Neural progenitor cell (in vitro differentiated cells): ENCODE measurements at regions not wholly inside any gene's neighbourhood (a gene's known extent, or its start where the extent isn't known, plus 50 kb on each side); places are given as distances from the start of the nearest gene placed in this dataset.

Experiments
- DNase-seq: peaks from one replicate; pipeline ENCODE4 v3.0.0-alpha.2; 2016; ENCODE audit warnings: low spot score
- H2AFZ ChIP-seq: fragments of 200-600 bp; sonication (generic); replicated peaks from 2 replicates; pipeline ENCODE4 v1.6.1; 2016; ENCODE audit warnings: antibody characterized with exemption
- H3F3A ChIP-seq: fragments of 200-600 bp; sonication (generic); 2 replicates; pipeline ENCODE4 v1.6.1; 2016; ENCODE audit warnings: antibody characterized with exemption, low read depth
- H3K27ac ChIP-seq: fragments of 200-600 bp; sonication (generic); 2 replicates; pipeline ENCODE4 v1.5.1; 2016; ENCODE audit warnings: mild to moderate bottlenecking
- H3K27me3 ChIP-seq: fragments of 200-600 bp; sonication (generic); 2 replicates; pipeline ENCODE4 v1.6.1; 2016; ENCODE audit warnings: mild to moderate bottlenecking, moderate library complexity
- H3K36me3 ChIP-seq: fragments of 200-600 bp; sonication (generic); 2 replicates; pipeline ENCODE4 v1.5.1; 2016
- H3K4me1 ChIP-seq: fragments of 200-600 bp; sonication (generic); 2 replicates; pipeline ENCODE4 v1.6.1; 2016; ENCODE audit warnings: mixed run types
- H3K4me2 ChIP-seq: fragments of 200-600 bp; sonication (generic); 2 replicates; pipeline ENCODE4 v1.6.1; 2016
- H3K4me3 ChIP-seq: fragments of 200-600 bp; sonication (generic); 2 replicates; pipeline ENCODE4 v1.5.1; 2016
- H3K79me2 ChIP-seq: fragments of 200-600 bp; sonication (generic); 2 replicates; pipeline ENCODE4 v1.6.1; 2016; ENCODE audit warnings: low read depth
- H3K9ac ChIP-seq: fragments of 200-600 bp; sonication (generic); 2 replicates; pipeline ENCODE4 v1.6.1; 2016
- H3K9me3 ChIP-seq: fragments of 200-600 bp; sonication (generic); 2 replicates; pipeline ENCODE4 v1.5.1; 2016; ENCODE audit warnings: low read depth
- H4K20me1 ChIP-seq: fragments of 200-600 bp; sonication (generic); 2 replicates; pipeline ENCODE4 v1.6.1; 2016; ENCODE audit warnings: low read depth
- H3K27ac Mint-ChIP-seq: 3 replicates; pipeline ENCODE4 v1.8.0; 2021; ENCODE audit warnings: mixed read lengths
- H3K27me3 Mint-ChIP-seq: 2 replicates; pipeline ENCODE4 v1.8.0; 2022; ENCODE audit warnings: low read depth, mild to moderate bottlenecking, inconsistent platforms, moderate library complexity, mixed read lengths; ENCODE audit not compliant: insufficient read depth
- H3K36me3 Mint-ChIP-seq: 3 replicates; pipeline ENCODE4 v1.8.0; 2021; ENCODE audit warnings: mixed read lengths
- H3K4me1 Mint-ChIP-seq: 3 replicates; pipeline ENCODE4 v1.8.0; 2021; ENCODE audit warnings: mixed read lengths
- H3K4me3 Mint-ChIP-seq: 3 replicates; pipeline ENCODE4 v1.8.0; 2021; ENCODE audit warnings: mild to moderate bottlenecking, moderate library complexity, mixed read lengths
- H3K9me3 Mint-ChIP-seq: 3 replicates; pipeline ENCODE4 v1.8.0; 2020; ENCODE audit warnings: mixed read lengths
- CTCF ChIP-seq: fragments of 200-600 bp; sonication (generic); IDR thresholded peaks from 2 replicates; pipeline ENCODE4 v1.5.1; 2017; ENCODE audit warnings: antibody characterized with exemption, mild to moderate bottlenecking
- EZH2 ChIP-seq: fragments of 200-600 bp; sonication (generic); IDR thresholded peaks from 2 replicates; pipeline ENCODE4 v1.6.1; 2017; ENCODE audit warnings: antibody characterized with exemption, mild to moderate bottlenecking, moderate library complexity
- EZH2phosphoT487 ChIP-seq: fragments of 200-600 bp; sonication (generic); IDR thresholded peaks from 2 replicates; pipeline ENCODE4 v1.6.1; 2017; ENCODE audit warnings: antibody characterized with exemption

GRCh38 chr10:78392197-78392596 lies 358.5 kb downstream of the RPS24 start:
- Histone ChIP-seq H3K27ac (no peak overlapping the region), H2AFZ (no peak overlapping the region), H3K4me1 (peaks cover 5% of the 10 kb centered on the region), H3K4me2 (no peak overlapping the region), H3K9ac (no peak overlapping the region), H3K79me2 (no peaks in the 10 kb centered on the region), H3K36me3 (no peaks in the 10 kb centered on the region), H3K9me3 (no peaks in the 10 kb centered on the region), H3F3A (no peaks in the 10 kb centered on the region), H3K27me3 (no peaks in the 10 kb centered on the region), H3K4me3 (no peak overlapping the region), H4K20me1 (no peaks in the 10 kb centered on the region)
- H3K36me3 Mint-ChIP-seq, result no peaks in the 10 kb centered on the region
- H3K27ac Mint-ChIP-seq, result no peak overlapping the region
- TF ChIP-seq EZH2phosphoT487, result no peak
- TF ChIP-seq EZH2, result no peak
- no peak for TF ChIP-seq CTCF
- DNase-seq, result no peak
- no peaks in the 10 kb centered on the region for H3K27me3 Mint-ChIP-seq
- H3K4me3 Mint-ChIP-seq, result no peak overlapping the region
- no peaks in the 10 kb centered on the region for H3K9me3 Mint-ChIP-seq
- H3K4me1 Mint-ChIP-seq, result peaks cover 11% of the 10 kb centered on the region

GRCh38 chr10:78393094-78393493 lies 359.4 kb downstream of the RPS24 start:
- no peaks in the 10 kb centered on the region for H4K20me1 ChIP-seq
- Mint-ChIP-seq H3K9me3 (no peaks in the 10 kb centered on the region), H3K4me3 (no peak overlapping the region), H3K4me1 (peaks cover 10% of the 10 kb centered on the region), H3K36me3 (no peaks in the 10 kb centered on the region), H3K27me3 (no peaks in the 10 kb centered on the region), H3K27ac (no peak overlapping the region)
- H3K79me2 ChIP-seq, result no peaks in the 10 kb centered on the region
- no peaks in the 10 kb centered on the region for H3F3A ChIP-seq
- no peak overlapping the region for H3K27ac ChIP-seq
- TF ChIP-seq CTCF (no peak), EZH2phosphoT487 (no peak), EZH2 (no peak)
- no peak overlapping the region for H3K4me2 ChIP-seq
- no peak for DNase-seq
- H3K4me3 ChIP-seq, result no peak overlapping the region
- H3K9me3 ChIP-seq, result no peaks in the 10 kb centered on the region
- no peaks in the 10 kb centered on the region for H3K27me3 ChIP-seq
- peaks cover 6% of the 10 kb centered on the region for H3K4me1 ChIP-seq
- no peak overlapping the region for H2AFZ ChIP-seq
- no peaks in the 10 kb centered on the region for H3K36me3 ChIP-seq
- no peak overlapping the region for H3K9ac ChIP-seq

GRCh38 chr10:78394047-78394446 lies 360.4 kb downstream of the RPS24 start:
- no peaks in the 10 kb centered on the region for H3K9me3 ChIP-seq
- no peaks in the 10 kb centered on the region for H3K79me2 ChIP-seq
- H3K9me3 Mint-ChIP-seq, result no peaks in the 10 kb centered on the region
- H3F3A ChIP-seq, result no peaks in the 10 kb centered on the region
- peaks cover 10% of the 10 kb centered on the region for H3K4me1 Mint-ChIP-seq
- H4K20me1 ChIP-seq, result no peaks in the 10 kb centered on the region
- no peak overlapping the region for H3K9ac ChIP-seq
- H3K4me3 Mint-ChIP-seq, result no peak overlapping the region
- no peaks in the 10 kb centered on the region for H3K36me3 Mint-ChIP-seq
- no peak overlapping the region for H3K27ac Mint-ChIP-seq
- H3K4me1 ChIP-seq, result peaks cover 6% of the 10 kb centered on the region
- no peak for TF ChIP-seq EZH2phosphoT487
- DNase-seq, result no peak
- H2AFZ ChIP-seq, result no peak overlapping the region
- no peaks in the 10 kb centered on the region for H3K36me3 ChIP-seq
- no peaks in the 10 kb centered on the region for H3K27me3 Mint-ChIP-seq
- H3K27ac ChIP-seq, result no peak overlapping the region
- no peak overlapping the region for H3K4me3 ChIP-seq
- H3K4me2 ChIP-seq, result no peak overlapping the region
- H3K27me3 ChIP-seq, result no peaks in the 10 kb centered on the region

- Histone ChIP-seq H2AFZ (no peak overlapping the region), H3K27ac (no peak overlapping the region), H3K9ac (no peak overlapping the region), H3F3A (no peaks in the 10 kb centered on the region), H3K4me2 (no peak overlapping the region), H3K4me1 (peaks cover 6% of the 10 kb centered on the region), H3K36me3 (no peaks in the 10 kb centered on the region), H3K27me3 (no peaks in the 10 kb centered on the region), H3K79me2 (no peaks in the 10 kb centered on the region), H3K4me3 (no peak overlapping the region), H4K20me1 (no peaks in the 10 kb centered on the region), H3K9me3 (no peaks in the 10 kb centered on the region)
- H3K4me1 Mint-ChIP-seq, result peaks cover 10% of the 10 kb centered on the region
- TF ChIP-seq CTCF (no peak), EZH2phosphoT487 (no peak), EZH2 (no peak)
- H3K27me3 Mint-ChIP-seq, result no peaks in the 10 kb centered on the region
- no peak overlapping the region for H3K27ac Mint-ChIP-seq
- no peak overlapping the region for H3K4me3 Mint-ChIP-seq
- no peaks in the 10 kb centered on the region for H3K9me3 Mint-ChIP-seq
- no peaks in the 10 kb centered on the region for H3K36me3 Mint-ChIP-seq
- DNase-seq, result no peak
Measured at GRCh38 chr10:78395162-78395561, 361.5 kb downstream of the RPS24 start.
